DOHH2 (cell line): ENCODE measurements at regions not wholly inside any gene's neighbourhood (a gene's known extent, or its start where the extent isn't known, plus 50 kb on each side); places are given as distances from the start of the nearest gene placed in this dataset.

Experiments used
- H3F3A ChIP-seq: fragments of 200-600 bp; sonication (generic), shearing (Covaris generic); 2 replicates; pipeline ENCODE4 v1.6.0; 2016; ENCODE audit warnings: antibody characterized with exemption, mild to moderate bottlenecking; ENCODE audit not compliant: control insufficient read depth, insufficient read depth
- H3K27ac ChIP-seq: fragments of 200-600 bp; sonication (generic); 2 replicates; pipeline ENCODE4 v1.5.1; 2014; ENCODE audit warnings: low read depth, mild to moderate bottlenecking, low read length, moderate library complexity
- H3K27me3 ChIP-seq: fragments of 200-600 bp; sonication (generic); 2 replicates; pipeline ENCODE4 v1.6.1; 2014; ENCODE audit warnings: mild to moderate bottlenecking, low read length, mixed read lengths; ENCODE audit not compliant: control insufficient read depth
- H3K36me3 ChIP-seq: fragments of 200-600 bp; sonication (generic); 2 replicates; pipeline ENCODE4 v1.6.1; 2014; ENCODE audit warnings: mild to moderate bottlenecking, low read length, moderate library complexity, mixed read lengths; ENCODE audit not compliant: control insufficient read depth
- H3K4me1 ChIP-seq: fragments of 200-600 bp; sonication (generic); 2 replicates; pipeline ENCODE4 v1.6.1; 2014; ENCODE audit warnings: mild to moderate bottlenecking, low read length, mixed read lengths; ENCODE audit not compliant: control insufficient read depth
- H3K4me2 ChIP-seq: fragments of 200-600 bp; sonication (generic); 2 replicates; pipeline ENCODE4 v1.6.0; 2014; ENCODE audit warnings: mild to moderate bottlenecking, low read length, moderate library complexity
- H3K4me3 ChIP-seq: fragments of 200-600 bp; sonication (generic); 2 replicates; pipeline ENCODE4 v1.5.1; 2014; ENCODE audit warnings: mild to moderate bottlenecking, low read length, mixed read lengths
- H3K79me2 ChIP-seq: fragments of 200-600 bp; sonication (generic); 2 replicates; pipeline ENCODE4 v1.6.1; 2014; ENCODE audit warnings: mild to moderate bottlenecking, low read length, mixed read lengths; ENCODE audit not compliant: control insufficient read depth
- H3K9me2 ChIP-seq: fragments of 200-600 bp; sonication (generic); replicated peaks from 2 replicates; pipeline ENCODE4 v1.6.1; 2014; ENCODE audit warnings: mild to moderate bottlenecking, low read length, mixed read lengths; ENCODE audit not compliant: control insufficient read depth
- H3K9me3 ChIP-seq: fragments of 200-600 bp; sonication (generic); 2 replicates; pipeline ENCODE4 v1.6.1; 2014; ENCODE audit warnings: antibody characterized with exemption, low read length, mixed read lengths; ENCODE audit not compliant: control insufficient read depth, insufficient read depth
- H4K20me1 ChIP-seq: fragments of 200-600 bp; sonication (generic); 2 replicates; pipeline ENCODE4 v1.6.0; 2014; ENCODE audit warnings: low read depth, mild to moderate bottlenecking, antibody characterized with exemption, low read length, moderate library complexity; ENCODE audit not compliant: control insufficient read depth, insufficient read depth
- EZH2phosphoT487 ChIP-seq: fragments of 200-600 bp; sonication (generic); IDR thresholded peaks from 2 replicates; pipeline ENCODE4 v1.6.1; 2017; ENCODE audit warnings: borderline replicate concordance, mild to moderate bottlenecking, antibody characterized with exemption, low read length, moderate library complexity, mixed read lengths
- TF ChIP-seq, protein P1 (sequence below): fragments of 200-600 bp; sonication (generic); IDR thresholded peaks from one replicate; pipeline ENCODE4 v1.5.1; 2014; ENCODE audit warnings: antibody characterized with exemption, mild to moderate bottlenecking, low read depth, low read length; ENCODE audit not compliant: poor library complexity, severe bottlenecking

DNA sequence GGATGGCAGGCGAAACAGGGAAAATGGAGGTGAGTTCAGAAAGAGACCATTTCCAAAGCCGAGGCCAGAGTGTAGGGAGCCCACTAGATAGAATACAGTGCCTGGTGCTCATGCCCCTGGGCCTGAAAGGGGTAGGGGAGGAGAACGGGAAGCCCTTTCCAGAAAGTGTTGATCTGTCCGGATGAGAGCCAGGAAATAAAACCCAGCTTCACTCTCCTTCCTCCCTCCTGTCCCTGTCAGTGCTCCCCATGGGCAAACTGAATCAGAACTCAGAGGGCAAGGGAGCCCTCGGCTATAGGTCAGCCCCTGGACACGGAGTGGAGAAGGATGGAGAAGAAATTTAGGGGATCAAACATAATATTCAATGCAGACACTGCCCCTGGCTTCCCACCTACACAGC is 57.7 kb upstream of the RPL38 start:
- no peak for TF ChIP-seq EZH2phosphoT487
- TF ChIP-seq, protein P1, sequence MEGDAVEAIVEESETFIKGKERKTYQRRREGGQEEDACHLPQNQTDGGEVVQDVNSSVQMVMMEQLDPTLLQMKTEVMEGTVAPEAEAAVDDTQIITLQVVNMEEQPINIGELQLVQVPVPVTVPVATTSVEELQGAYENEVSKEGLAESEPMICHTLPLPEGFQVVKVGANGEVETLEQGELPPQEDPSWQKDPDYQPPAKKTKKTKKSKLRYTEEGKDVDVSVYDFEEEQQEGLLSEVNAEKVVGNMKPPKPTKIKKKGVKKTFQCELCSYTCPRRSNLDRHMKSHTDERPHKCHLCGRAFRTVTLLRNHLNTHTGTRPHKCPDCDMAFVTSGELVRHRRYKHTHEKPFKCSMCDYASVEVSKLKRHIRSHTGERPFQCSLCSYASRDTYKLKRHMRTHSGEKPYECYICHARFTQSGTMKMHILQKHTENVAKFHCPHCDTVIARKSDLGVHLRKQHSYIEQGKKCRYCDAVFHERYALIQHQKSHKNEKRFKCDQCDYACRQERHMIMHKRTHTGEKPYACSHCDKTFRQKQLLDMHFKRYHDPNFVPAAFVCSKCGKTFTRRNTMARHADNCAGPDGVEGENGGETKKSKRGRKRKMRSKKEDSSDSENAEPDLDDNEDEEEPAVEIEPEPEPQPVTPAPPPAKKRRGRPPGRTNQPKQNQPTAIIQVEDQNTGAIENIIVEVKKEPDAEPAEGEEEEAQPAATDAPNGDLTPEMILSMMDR: no peak
- H3K9me3 ChIP-seq: peaks cover 16% of the 10 kb centered on the region
- no peaks in the 10 kb centered on the region for H3F3A ChIP-seq
- H3K4me3 ChIP-seq: no peak overlapping the region
- no peaks in the 10 kb centered on the region for H3K79me2 ChIP-seq
- no peaks in the 10 kb centered on the region for H3K36me3 ChIP-seq
- no peaks in the 10 kb centered on the region for H3K9me2 ChIP-seq
- no peak overlapping the region for H3K27ac ChIP-seq
- no peak overlapping the region for H3K4me2 ChIP-seq
- no peaks in the 10 kb centered on the region for H3K27me3 ChIP-seq
- no peaks in the 10 kb centered on the region for H3K4me1 ChIP-seq
- no peaks in the 10 kb centered on the region for H4K20me1 ChIP-seq

DNA sequence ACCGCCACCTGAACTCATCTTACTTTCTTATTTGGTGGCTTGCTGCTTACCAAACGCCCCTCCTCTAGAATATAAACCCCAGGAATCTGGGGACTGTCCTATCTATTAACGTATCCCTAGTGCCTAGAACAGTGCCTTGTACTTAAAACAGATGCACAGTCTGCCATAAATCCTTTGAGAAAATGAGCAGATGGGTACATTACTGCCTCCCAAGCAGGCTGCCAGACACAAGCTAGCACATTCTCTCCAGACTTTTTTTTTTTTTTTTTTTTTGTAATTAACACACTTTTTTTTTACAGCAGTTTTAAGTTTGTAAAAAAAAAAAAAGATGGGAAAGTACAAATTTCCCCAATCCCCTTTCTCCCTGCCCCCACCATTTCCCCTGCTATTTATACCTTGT is 57.3 kb upstream of the RPL38 start:
- Histone ChIP-seq H4K20me1 (no peaks in the 10 kb centered on the region), H3F3A (no peaks in the 10 kb centered on the region), H3K4me2 (no peak overlapping the region), H3K27me3 (no peaks in the 10 kb centered on the region), H3K27ac (no peak overlapping the region), H3K4me3 (no peak overlapping the region), H3K4me1 (no peaks in the 10 kb centered on the region), H3K9me2 (no peaks in the 10 kb centered on the region), H3K9me3 (peaks cover 16% of the 10 kb centered on the region), H3K79me2 (no peaks in the 10 kb centered on the region), H3K36me3 (no peaks in the 10 kb centered on the region)
- TF ChIP-seq EZH2phosphoT487: no peak
- TF ChIP-seq, protein P1: no peak

DNA sequence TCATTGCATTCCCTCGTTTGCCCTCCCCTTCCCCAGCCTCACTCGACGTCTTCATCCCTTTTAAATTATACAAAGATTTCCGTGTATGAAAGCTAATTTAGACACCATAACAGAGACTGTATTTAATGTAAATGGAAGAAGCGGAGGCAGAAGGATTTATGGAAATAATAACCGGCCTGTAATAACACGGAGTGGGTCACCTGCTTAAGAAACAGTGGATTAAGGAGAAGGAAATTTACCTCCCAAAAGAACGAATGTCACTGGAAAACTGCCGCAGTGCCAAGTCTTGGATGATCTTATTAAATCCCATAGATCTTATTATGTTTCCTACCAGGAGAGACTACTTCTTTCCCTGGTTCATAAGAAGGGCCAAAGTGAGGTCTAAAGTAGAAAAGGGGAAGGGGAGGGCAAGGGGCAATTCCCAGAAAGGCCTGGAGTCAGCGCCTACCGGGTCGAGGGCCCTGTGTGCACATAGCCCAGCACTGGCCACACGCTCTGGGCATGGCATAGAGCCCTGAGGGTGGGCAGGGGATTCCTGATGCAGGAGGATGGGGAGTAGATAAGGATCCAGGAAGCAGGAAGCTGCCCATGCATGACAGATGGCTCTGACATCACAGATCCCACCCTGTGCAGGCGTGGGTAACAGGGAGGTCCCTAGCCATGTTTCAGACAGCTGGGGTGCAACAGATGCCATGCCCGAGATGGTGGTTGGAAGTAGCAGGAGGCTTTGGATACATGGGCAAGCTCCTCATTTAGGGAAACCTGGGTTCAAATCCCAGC is 56.2 kb upstream of the RPL38 start:
- no peaks in the 10 kb centered on the region for H3K36me3 ChIP-seq
- H3K9me2 ChIP-seq: no peaks in the 10 kb centered on the region
- H3K4me3 ChIP-seq: no peak overlapping the region
- no peaks in the 10 kb centered on the region for H3K27me3 ChIP-seq
- no peaks in the 10 kb centered on the region for H4K20me1 ChIP-seq
- H3K79me2 ChIP-seq: no peaks in the 10 kb centered on the region
- peaks cover 11% of the 10 kb centered on the region for H3K9me3 ChIP-seq
- no peaks in the 10 kb centered on the region for H3K4me1 ChIP-seq
- H3K4me2 ChIP-seq: no peak overlapping the region
- no peak overlapping the region for H3K27ac ChIP-seq
- H3F3A ChIP-seq: no peaks in the 10 kb centered on the region
- TF ChIP-seq, protein P1: no peak
- no peak for TF ChIP-seq EZH2phosphoT487
